Stimulated activated naive CD4-positive, alpha-beta T cell (primary cell): ENCODE measurements at regions not wholly inside any gene's neighbourhood (a gene's known extent, or its start where the extent isn't known, plus 50 kb on each side); places are given as distances from the start of the nearest gene placed in this dataset.

Source experiments
- DNase-seq, 6 experiments: peaks; one replicate each; lab custom pipeline; 2025; lab: John Stamatoyannopoulos, UW

GRCh38 chr4:179836179-179837075 lies 2394.2 kb upstream of the AGA start:
- DNase-seq: no peak

- no peak for DNase-seq
Measured at GRCh38 chr4:179843370-179843769, 2399.8 kb upstream of the TENM3 start.

- DNase-seq: no peak
Measured at GRCh38 chr4:179855469-179855868, 2387.7 kb upstream of the TENM3 start.

GRCh38 chr4:179858221-179858620 lies 2385.0 kb upstream of the TENM3 start:
- no peak for DNase-seq

GRCh38 chr4:179867300-179867878 lies 2375.8 kb upstream of the TENM3 start:
- peak in 1 of 6 experiments; percentile 0 for DNase-seq

- DNase-seq: no peak
Measured at GRCh38 chr4:179871726-179872125, 2371.5 kb upstream of the TENM3 start.

GRCh38 chr4:179872755-179873154 lies 2370.4 kb upstream of the TENM3 start:
- DNase-seq: no peak

- no peak for DNase-seq
Measured at GRCh38 chr4:179880756-179881155, 2362.4 kb upstream of the TENM3 start.

GRCh38 chr4:179894066-179894778 lies 2349.0 kb upstream of the TENM3 start:
- no peak for DNase-seq

GRCh38 chr4:179919587-179919986 lies 2323.6 kb upstream of the TENM3 start:
- no peak for DNase-seq

GRCh38 chr4:179927473-179927872 lies 2315.7 kb upstream of the TENM3 start:
- DNase-seq: no peak

GRCh38 chr4:179941911-179942310 lies 2301.3 kb upstream of the TENM3 start:
- DNase-seq: no peak

GRCh38 chr4:179976777-179977176 lies 2266.4 kb upstream of the TENM3 start:
- no peak for DNase-seq

- no peak for DNase-seq
Measured at GRCh38 chr4:179977378-179977777, 2265.8 kb upstream of the TENM3 start.

- DNase-seq: no peak
Measured at GRCh38 chr4:179981161-179981560, 2262.0 kb upstream of the TENM3 start.

GRCh38 chr4:179989975-179990374 lies 2253.2 kb upstream of the TENM3 start:
- no peak for DNase-seq

GRCh38 chr4:180009316-180009715 lies 2233.9 kb upstream of the TENM3 start:
- DNase-seq: no peak

- no peak for DNase-seq
Measured at GRCh38 chr4:180028682-180029081, 2214.5 kb upstream of the TENM3 start.

- DNase-seq: no peak
Measured at GRCh38 chr4:180031330-180031729, 2211.9 kb upstream of the TENM3 start.

- no peak for DNase-seq
Measured at GRCh38 chr4:180041576-180041975, 2201.6 kb upstream of the TENM3 start.

GRCh38 chr4:180052629-180053028 lies 2190.6 kb upstream of the TENM3 start:
- no peak for DNase-seq

- DNase-seq: no peak
Measured at GRCh38 chr4:180054291-180054690, 2188.9 kb upstream of the TENM3 start.

GRCh38 chr4:180057299-180057721 lies 2185.9 kb upstream of the TENM3 start:
- no peak for DNase-seq
